ENCODE measurements at regions not wholly inside any gene's neighbourhood (a gene's known extent, or its start where the extent isn't known, plus 50 kb on each side); places are given as distances from the start of the nearest gene placed in this dataset.

DNA sequence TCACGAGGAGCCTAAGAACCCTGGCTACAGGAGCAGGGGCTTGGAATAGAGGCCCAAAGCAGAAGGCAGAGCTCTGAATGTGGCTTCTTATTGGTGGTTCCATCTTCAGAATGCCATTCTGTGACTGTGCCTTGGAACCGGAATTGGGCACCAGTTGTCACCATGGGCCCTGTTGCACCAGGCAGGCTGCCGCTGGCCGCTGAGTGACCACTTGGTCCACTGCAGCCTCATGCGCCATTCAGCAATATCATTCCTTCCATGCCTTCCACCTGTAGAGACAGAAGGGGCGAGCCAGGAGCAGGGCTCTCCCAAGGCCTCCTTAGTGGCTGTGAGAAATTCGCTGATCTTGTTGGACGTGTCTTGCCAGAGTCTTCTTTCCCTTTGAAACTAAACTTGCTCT is 270.3 kb upstream of the CHD6 start:
- Histone ChIP-seq H3K27me3 (peaks cover 0 to 6% (median 0%) of the 10 kb centered on the region in 3 donors), H3K36me3 (no peaks in the 10 kb centered on the region), H3K9me3 (no peaks in the 10 kb centered on the region), H3K4me1 (no peaks in the 10 kb centered on the region), H3K27ac (no peak overlapping the region), H3K4me3 (no peak overlapping the region)
- TF ChIP-seq, protein P1, sequence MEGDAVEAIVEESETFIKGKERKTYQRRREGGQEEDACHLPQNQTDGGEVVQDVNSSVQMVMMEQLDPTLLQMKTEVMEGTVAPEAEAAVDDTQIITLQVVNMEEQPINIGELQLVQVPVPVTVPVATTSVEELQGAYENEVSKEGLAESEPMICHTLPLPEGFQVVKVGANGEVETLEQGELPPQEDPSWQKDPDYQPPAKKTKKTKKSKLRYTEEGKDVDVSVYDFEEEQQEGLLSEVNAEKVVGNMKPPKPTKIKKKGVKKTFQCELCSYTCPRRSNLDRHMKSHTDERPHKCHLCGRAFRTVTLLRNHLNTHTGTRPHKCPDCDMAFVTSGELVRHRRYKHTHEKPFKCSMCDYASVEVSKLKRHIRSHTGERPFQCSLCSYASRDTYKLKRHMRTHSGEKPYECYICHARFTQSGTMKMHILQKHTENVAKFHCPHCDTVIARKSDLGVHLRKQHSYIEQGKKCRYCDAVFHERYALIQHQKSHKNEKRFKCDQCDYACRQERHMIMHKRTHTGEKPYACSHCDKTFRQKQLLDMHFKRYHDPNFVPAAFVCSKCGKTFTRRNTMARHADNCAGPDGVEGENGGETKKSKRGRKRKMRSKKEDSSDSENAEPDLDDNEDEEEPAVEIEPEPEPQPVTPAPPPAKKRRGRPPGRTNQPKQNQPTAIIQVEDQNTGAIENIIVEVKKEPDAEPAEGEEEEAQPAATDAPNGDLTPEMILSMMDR (IDR thresholded peaks at IDR 0.05), result no peak
- no peak for TF ChIP-seq POLR2A (IDR thresholded peaks at IDR 0.05)
- TF ChIP-seq EP300 (IDR thresholded peaks at IDR 0.05), result no peak
- no peak for TF ChIP-seq POLR2AphosphoS5 (IDR thresholded peaks at IDR 0.05)
- DNase-seq, result no peak
- intact Hi-C loops (cut with DNase I), result loop anchor here (10.0 kb wide), 1 partner anchor 1296 kb away; the partner anchor contains the start of gene PTPRT
- WGBS, 2 donors, result 83 to 92% methylated on average over 8 of the region's 8 CpGs

DNA sequence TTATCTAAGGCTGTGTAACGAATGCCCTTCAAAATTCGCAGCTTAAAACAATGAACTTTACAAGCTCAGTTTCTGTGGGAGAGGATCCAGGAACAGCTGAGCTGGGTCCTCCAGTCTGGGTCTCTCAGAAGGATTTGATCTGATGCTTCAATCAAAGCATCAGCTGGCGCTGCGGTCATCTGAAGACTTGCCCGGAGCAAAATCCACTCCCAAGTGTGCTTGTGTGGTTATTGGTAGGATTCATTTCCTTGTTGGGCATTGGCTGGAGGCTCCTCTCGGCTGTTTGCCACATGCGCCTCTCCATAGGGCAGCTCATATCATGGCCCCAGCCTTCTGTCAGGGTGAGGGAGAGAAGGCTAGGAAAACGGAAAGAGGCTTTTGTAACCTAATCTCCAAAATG is 269.3 kb upstream of the CHD6 start:
- H3K9me3 ChIP-seq, result no peaks in the 10 kb centered on the region
- TF ChIP-seq POLR2AphosphoS5 (IDR thresholded peaks at IDR 0.05) (no peak), EP300 (IDR thresholded peaks at IDR 0.05) (no peak), POLR2A (IDR thresholded peaks at IDR 0.05) (no peak)
- TF ChIP-seq, protein P1 (IDR thresholded peaks at IDR 0.05), result no peak
- no peaks in the 10 kb centered on the region for H3K36me3 ChIP-seq
- H3K4me3 ChIP-seq, result no peak overlapping the region
- peaks cover 0 to 6% (median 0%) of the 10 kb centered on the region in 3 donors for H3K27me3 ChIP-seq
- intact Hi-C loops (cut with DNase I), result loop anchor here (10.0 kb wide), 1 partner anchor 1297 kb away; the partner anchor contains the start of gene PTPRT
- no peaks in the 10 kb centered on the region for H3K4me1 ChIP-seq
- no peak overlapping the region for H3K27ac ChIP-seq
- WGBS, 2 donors, result 76 to 87% methylated on average over 8 of the region's 8 CpGs
- DNase-seq, result no peak

GRCh38 chr20:41881466-41882046 is 263.4 kb upstream of the CHD6 start:
- 87 to 90% methylated on average over 1 of the region's 1 CpG for WGBS, 2 donors
- Histone ChIP-seq H3K27ac (no peak overlapping the region), H3K27me3 (no peaks in the 10 kb centered on the region), H3K4me3 (no peak overlapping the region), H3K36me3 (no peaks in the 10 kb centered on the region), H3K9me3 (no peaks in the 10 kb centered on the region), H3K4me1 (no peaks in the 10 kb centered on the region)
- DNase-seq, result no peak
- intact Hi-C loops (cut with DNase I), result loop anchor here (10.0 kb wide), 1 partner anchor 1303 kb away; the partner anchor contains the start of gene PTPRT
- TF ChIP-seq POLR2A (IDR thresholded peaks at IDR 0.05) (no peak), EP300 (IDR thresholded peaks at IDR 0.05) (no peak), POLR2AphosphoS5 (IDR thresholded peaks at IDR 0.05) (no peak)
- TF ChIP-seq, protein P1 (IDR thresholded peaks at IDR 0.05), result no peak

DNA sequence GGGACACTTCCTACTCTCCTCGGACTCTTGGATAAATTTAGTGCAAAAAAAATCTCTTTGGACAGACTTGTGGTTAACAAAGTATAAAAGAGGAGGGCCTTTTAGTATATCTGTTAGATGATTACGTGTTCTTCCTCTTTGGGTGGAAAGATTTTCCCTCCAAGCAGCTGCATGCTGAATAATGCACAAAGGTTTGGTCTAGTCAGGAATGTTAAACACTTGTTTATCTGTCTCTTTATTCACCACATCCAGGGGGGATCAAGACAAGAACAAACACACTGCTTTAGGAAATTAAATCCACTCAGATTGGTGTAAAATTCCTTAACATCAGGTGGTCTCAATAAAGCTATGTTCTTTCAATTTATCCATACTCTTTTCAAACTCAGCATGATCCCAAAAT is 260.9 kb upstream of the CHD6 start:
- intact Hi-C loops (cut with DNase I), result no loop called here
- TF ChIP-seq EP300 (IDR thresholded peaks at IDR 0.05), result no peak
- TF ChIP-seq, protein P1 (IDR thresholded peaks at IDR 0.05), result no peak
- TF ChIP-seq POLR2A (IDR thresholded peaks at IDR 0.05), result no peak
- no peak for TF ChIP-seq POLR2AphosphoS5 (IDR thresholded peaks at IDR 0.05)

DNA sequence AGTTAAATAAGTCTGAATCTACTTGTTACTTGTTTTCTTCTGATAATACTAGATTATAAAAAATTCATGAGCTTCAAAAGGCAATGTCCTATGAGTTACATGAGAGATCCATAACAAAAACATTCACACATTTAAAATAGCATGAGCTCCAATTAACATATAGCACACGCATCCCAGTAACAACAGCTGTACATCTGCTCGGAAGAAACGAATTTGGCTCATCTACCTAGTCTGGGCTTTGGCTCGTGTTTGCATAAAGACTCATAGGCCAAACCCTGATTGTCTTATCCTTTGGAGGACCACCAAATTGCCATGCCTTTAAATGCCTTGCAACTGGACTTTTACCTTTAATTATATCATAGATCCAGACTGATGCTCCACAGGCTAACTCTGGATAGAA is 259.7 kb upstream of the CHD6 start:
- H3K27me3 ChIP-seq, result no peaks in the 10 kb centered on the region
- no peak overlapping the region for H3K27ac ChIP-seq
- TF ChIP-seq, protein P1 (IDR thresholded peaks at IDR 0.05), result no peak
- TF ChIP-seq EP300 (IDR thresholded peaks at IDR 0.05) (no peak), POLR2AphosphoS5 (IDR thresholded peaks at IDR 0.05) (no peak), POLR2A (IDR thresholded peaks at IDR 0.05) (no peak)
- no peaks in the 10 kb centered on the region for H3K4me1 ChIP-seq
- 60 to 79% methylated on average over 4 of the region's 4 CpGs for WGBS, 2 donors
- no peak overlapping the region for H3K4me3 ChIP-seq
- intact Hi-C loops (cut with DNase I), result no loop called here
- DNase-seq, result no peak
- no peaks in the 10 kb centered on the region for H3K36me3 ChIP-seq
- H3K9me3 ChIP-seq, result no peaks in the 10 kb centered on the region

More for the DNA sequence above, 260.9 kb upstream of the CHD6 start:
- 23 to 37% methylated on average over 2 of the region's 2 CpGs for WGBS, 2 donors
- no peak for DNase-seq
- Histone ChIP-seq H3K4me3 (no peak overlapping the region), H3K36me3 (no peaks in the 10 kb centered on the region), H3K27me3 (no peaks in the 10 kb centered on the region), H3K27ac (no peak overlapping the region), H3K4me1 (no peaks in the 10 kb centered on the region), H3K9me3 (no peaks in the 10 kb centered on the region)
